ENCODE measurements at regions not wholly inside any gene's neighbourhood (a gene's known extent, or its start where the extent isn't known, plus 50 kb on each side); places are given as distances from the start of the nearest gene placed in this dataset.

DNA sequence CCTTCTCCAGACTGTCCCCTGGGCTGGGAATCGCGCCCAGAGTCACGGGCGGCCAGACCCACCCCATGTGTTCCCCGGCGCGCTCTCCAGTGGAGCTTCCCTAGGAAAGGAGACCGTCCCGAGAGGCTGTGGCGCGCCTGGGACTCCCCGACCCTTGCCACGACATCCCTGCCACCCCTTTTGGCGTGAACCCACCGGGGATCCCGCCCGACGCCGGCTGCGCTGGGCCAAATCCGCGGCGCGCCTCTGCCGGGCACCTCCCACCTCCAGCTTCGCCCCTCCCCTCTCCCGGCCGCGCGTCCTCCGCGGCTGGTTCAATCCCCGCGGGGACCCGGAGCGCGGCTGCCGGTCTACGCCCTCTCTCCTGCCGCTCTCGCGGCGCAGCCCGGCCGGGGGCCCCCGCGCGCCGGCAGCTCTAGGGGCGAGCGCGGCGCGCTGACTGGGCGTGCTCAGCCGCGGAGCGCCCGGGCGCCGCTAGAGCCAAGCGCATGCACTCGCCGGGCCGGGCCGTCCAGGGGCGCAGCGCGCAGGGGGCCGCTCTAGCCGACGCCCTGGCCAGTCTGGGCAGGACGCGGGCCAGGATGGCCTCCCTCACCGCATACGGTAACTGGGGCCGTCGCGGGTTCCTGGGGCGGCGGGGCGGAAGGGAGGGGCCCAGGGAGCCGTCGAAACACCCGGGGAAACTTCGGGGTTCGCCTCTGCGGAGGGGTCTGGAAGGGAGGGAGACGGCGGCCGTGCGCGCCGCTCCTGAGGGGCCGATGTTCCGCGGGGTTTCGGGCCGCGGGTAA is 77.4 kb upstream of the ANO4 start:
- TF ChIP-seq, protein P1, sequence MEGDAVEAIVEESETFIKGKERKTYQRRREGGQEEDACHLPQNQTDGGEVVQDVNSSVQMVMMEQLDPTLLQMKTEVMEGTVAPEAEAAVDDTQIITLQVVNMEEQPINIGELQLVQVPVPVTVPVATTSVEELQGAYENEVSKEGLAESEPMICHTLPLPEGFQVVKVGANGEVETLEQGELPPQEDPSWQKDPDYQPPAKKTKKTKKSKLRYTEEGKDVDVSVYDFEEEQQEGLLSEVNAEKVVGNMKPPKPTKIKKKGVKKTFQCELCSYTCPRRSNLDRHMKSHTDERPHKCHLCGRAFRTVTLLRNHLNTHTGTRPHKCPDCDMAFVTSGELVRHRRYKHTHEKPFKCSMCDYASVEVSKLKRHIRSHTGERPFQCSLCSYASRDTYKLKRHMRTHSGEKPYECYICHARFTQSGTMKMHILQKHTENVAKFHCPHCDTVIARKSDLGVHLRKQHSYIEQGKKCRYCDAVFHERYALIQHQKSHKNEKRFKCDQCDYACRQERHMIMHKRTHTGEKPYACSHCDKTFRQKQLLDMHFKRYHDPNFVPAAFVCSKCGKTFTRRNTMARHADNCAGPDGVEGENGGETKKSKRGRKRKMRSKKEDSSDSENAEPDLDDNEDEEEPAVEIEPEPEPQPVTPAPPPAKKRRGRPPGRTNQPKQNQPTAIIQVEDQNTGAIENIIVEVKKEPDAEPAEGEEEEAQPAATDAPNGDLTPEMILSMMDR (IDR thresholded peaks at IDR 0.05; ENCODE audit: insufficient read depth, low read depth, low read length), result no peak
- TF ChIP-seq EZH2 (IDR thresholded peaks at IDR 0.05; ENCODE audit: insufficient read depth, low read length), result peak; percentile 55
